Left cardiac atrium (tissue), 4 donors: ENCODE measurements at regions not wholly inside any gene's neighbourhood (a gene's known extent, or its start where the extent isn't known, plus 50 kb on each side); places are given as distances from the start of the nearest gene placed in this dataset.
A peak's percentile ranks its signal among the peaks of the same experiment; 100 is the strongest.
"Not testable (repeated sequence)": the region's sequence is repeated elsewhere in the genome, so short reads cannot be mapped to it uniquely, and the experiment has no call there.

Experiments used
- ATAC-seq, 2 donors: fragments of 200-7000 bp; cut with Tn5 transposase; one replicate each; pipeline ENCODE4 v1.9.1; 2020; ENCODE audit warnings: mild to moderate bottlenecking in 2 of 2, moderate library complexity in 2 of 2
- DNase-seq: peaks from one replicate; pipeline ENCODE4 v3.0.0-alpha.2; 2020
- intact Hi-C, 2 donors: fragments of 100-400 bp; cut with DNase I; formaldehyde crosslinking; loops; one replicate each; pipeline versions ENCODE4 v1.14.1 to v1.15.1; 2022 to 2023
- donor health status: DM: no; HTN: yes; CAD: no.
- donor health status: DM: no; HTN: yes; CAD: no; lungs with severe emphysema.
- donor health status: DM: yes; HTN: yes; CAD: no.
- donor health status: Dilated cardiomyopathy.

GRCh38 chr18:29726646-29727045, 1315.9 kb downstream of the DSC3 start:
- ATAC-seq (no peak), DNase-seq (no peak)
- intact Hi-C loops: no loop called here

DNA sequence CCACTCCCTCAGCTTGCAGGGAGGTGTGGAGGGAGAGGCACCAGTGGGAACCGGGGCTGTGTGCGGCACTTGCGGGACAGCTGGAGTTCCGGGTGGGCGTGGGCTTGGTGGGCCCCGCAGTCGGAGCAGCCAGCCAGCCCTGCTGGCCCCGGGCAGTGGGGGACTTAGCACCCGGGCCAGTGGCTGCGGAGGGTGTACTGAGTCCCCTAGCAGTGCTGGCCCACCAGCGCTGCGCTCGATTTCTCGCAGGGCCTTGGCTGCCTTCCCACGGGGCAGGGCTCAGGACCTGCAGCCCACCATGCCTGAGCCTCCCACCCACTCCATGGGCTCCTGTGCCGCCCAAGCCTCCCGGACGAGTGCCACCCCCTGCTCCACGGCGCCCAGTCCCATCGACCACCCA, 1319.1 kb downstream of the DSC3 start:
- ATAC-seq, DNase-seq, intact Hi-C loops: not testable (repeated sequence)

DNA sequence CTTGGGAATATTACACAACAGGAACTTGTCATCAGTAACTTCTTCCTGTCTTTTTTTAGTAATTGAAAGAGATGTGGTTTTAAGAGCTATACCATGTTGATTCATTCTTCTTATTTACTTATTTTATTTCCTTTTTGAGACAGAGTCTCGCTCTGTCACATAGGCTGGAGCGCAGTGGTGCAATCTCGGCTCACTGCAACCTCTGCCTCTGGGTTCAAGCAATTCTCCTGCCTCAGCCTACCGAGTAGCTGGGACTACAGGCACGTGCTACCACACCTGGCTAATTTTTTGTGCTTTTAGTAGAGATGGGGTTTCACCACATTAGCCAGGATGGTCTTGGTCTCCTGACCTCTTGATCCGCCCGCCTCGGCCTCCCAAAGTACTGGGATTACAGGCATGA, 1326.6 kb downstream of the DSC3 start:
- DNase-seq, ATAC-seq, intact Hi-C loops: not testable (repeated sequence)

- no peak for ATAC-seq
- no peak for DNase-seq
- intact Hi-C loops: no loop called here
Observed at GRCh38 chr18:29712785-29713184, 1329.8 kb downstream of the DSC3 start.

GRCh38 chr18:29711932-29712331, 1330.6 kb downstream of the DSC3 start:
- ATAC-seq: no peak
- no peak for DNase-seq
- intact Hi-C loops: no loop called here

DNA sequence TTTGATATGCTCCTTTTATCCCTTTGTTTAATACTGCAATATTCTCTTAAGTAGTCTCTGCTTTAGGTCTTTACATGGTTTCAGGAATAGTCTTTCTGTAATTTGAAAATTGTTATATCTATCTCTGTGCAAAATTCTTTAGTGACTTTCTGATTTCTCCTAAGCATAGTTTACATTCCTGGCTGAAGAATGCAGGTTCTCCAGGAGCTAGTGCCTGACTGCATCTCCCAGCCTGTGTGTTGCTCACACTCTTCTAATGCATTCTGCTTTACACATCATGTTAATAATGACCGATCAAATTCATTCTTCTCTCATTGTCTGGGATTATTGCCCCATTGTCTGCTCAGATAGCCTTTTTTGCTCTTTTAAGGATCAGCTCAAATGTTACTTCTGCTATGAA, 1349.2 kb downstream of the DSC3 start:
- ATAC-seq (no peak), DNase-seq (no peak)
- intact Hi-C loops: no loop called here

DNA sequence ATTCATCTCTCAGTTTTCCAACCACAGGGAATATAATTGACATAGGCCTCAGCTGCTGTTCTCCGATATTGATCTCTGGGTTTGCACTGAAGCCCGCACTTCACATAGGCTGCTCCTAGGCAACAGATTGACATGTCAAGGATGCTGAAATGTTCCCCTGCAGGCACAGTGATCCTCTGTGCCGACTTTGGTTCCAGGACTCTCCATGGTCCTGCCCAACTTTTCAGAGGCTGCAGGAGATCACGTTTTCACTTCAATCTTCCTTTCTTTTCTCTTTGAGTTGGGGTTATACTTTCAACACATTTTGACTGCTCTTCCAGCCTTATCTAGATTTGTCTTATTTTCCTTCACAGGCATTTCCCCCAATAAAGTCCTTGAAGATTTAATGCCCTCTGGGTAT, 1361.0 kb downstream of the DSC3 start:
- intact Hi-C loops: no loop called here
- no peak for DNase-seq
- no peak for ATAC-seq

DNA sequence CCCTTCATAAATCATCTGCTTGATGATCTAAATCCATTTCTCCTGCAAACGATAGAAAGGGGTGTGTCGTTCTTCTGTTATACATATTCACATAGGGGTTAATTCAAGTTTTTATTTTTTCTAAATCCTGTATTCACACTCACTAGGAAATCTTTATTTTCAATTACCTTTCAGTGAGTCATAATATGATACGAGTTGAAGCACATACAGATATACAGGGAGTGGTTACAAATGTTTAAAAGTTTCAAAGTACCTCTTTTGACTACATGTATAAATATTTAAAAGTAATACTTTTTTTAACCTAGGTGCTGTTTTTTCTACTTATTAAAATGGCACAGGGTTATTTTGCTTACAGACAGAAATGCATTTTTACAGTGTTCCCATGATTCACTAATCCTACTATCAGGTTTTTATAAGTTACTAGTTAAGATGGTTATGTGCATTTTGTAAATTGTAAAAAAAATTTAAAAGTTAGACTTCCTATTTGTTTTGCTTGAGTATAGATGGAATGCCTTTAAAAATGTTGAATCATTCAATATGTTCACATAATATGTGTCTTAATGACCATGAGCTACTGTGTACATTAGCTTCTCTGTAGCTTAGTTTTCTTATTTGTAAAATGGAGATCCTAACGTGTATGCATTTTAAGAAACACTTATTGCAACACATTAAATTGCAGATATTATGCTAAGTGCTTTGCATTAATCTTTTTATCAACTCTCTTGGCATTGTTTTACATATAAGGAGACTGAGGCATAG, 1378.1 kb downstream of the DSC3 start:
- intact Hi-C loops: no loop called here
- no peak for DNase-seq
- ATAC-seq: no peak

- no peak for ATAC-seq
- intact Hi-C loops: no loop called here
Observed at GRCh38 chr18:29661924-29662323, 1380.6 kb downstream of the DSC3 start.

DNA sequence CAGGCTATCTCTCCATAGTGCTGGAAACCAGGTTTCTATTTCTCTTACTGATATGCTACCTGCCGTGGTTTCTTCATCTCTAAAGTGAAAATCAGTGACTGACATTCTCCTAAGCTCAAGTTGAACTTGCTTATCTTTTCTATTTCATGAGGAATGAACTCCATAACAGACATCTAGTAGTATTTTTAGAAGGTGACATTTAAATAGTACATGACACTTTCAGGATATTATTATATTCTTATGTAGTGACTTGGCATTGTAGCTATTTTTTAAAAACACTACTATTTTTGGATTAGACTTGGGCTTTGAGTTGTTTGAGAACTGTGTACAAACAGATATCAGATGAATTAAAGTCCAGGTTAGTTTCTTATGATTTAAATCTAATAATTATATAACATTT, 1381.8 kb downstream of the DSC3 start:
- intact Hi-C loops: no loop called here
- peak; percentile 25 to 79 for ATAC-seq
- no peak for DNase-seq

More at GRCh38 chr18:29661924-29662323, 1380.6 kb downstream of the DSC3 start:
- no peak for DNase-seq

DNA sequence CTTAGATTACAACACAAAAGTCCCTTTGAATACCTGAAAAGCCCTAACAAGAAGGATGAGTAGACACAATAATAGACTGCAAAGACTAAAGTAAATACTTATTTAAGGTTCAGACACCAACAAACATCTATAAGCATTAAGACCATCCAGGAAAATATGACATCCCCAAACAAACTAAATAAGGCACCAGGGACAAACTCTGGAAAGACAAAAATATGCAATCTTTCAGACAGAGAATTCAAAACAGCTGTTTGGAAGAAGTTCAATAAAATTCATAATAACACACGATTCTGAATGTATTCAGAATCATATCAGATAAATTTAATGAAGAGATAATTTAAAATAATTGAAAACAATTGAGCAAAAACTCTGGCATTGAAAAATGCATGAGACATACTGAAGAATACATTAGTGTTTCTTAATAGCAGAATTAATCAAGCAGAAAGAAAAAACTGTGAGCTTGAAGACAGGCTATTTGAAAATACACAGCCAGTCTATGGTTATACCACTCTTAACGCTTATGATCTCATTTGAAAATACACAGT, 1388.8 kb downstream of the DSC3 start:
- ATAC-seq: no peak

DNA sequence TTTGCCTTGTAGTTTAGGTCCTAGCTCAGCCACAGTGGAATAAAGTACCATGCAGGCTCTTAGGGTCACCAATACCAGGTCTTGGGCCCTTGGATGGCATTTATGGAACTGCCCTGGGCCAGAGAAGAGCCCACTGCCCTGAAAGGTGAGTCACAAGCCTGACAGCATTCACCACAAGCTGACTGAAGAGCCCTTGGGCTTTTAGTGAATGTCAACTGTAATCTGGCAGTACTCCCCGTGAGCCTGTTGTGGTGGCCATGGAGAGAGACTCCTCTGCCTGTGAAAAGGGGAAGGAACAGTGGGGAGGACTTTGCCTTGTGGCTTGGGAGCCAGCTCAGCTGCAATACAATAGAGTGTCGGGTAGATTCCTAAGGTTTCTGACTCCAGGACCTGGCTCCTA, 1389.7 kb downstream of the DSC3 start:
- intact Hi-C loops: no loop called here
- DNase-seq: no peak
- ATAC-seq: peak in 1 of 2 donors; percentile 40

More for the DNA sequence above, 1388.8 kb downstream of the DSC3 start:
- intact Hi-C loops: no loop called here
- DNase-seq: no peak

GRCh38 chr18:29651122-29651680, 1391.3 kb downstream of the DSC3 start:
- intact Hi-C loops: no loop called here
- DNase-seq (no peak), ATAC-seq (no peak)

DNA sequence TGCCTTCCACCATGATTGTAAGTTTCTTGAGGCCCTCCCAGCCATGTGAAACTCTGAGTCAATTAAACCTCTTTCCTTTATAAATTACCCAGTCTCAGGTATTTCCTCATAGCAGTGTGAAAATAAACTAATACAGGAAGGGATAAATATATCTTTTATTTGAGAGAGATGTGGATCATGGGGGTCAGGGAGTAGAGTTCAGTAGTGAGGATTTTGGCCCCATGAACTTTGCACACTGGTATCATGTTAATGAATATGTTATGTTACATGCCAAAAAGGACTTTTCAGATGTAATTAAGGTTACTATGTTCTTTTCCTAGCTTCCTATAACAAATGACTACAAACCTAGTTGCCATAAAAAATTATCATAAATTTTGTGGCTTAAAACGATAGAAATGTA, 1393.7 kb downstream of the DSC3 start:
- no peak for DNase-seq
- ATAC-seq: no peak
- intact Hi-C loops: no loop called here

GRCh38 chr18:29647700-29648099, 1394.8 kb downstream of the DSC3 start:
- DNase-seq: no peak
- no peak for ATAC-seq
- intact Hi-C loops: no loop called here

DNA sequence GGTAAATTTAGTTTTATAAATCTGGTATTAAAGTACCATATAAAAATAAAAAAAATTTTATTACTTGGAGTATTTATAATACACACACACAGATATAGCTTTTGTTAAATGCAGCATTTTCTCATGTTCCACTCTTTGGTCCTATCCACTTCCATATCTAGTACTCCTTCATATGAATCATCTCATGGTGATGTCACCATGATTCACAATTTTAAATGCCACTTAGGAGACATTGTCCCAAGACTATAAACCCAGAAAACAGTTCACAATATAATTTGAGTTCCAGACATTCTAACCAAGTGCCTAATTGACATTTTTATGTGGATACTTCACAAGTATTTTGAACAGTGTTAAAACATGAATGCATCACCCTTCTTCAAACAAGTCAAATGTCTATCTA, 1398.3 kb downstream of the DSC3 start:
- no peak for DNase-seq
- intact Hi-C loops: no loop called here
- ATAC-seq: no peak

- no peak for DNase-seq
- intact Hi-C loops: no loop called here
- ATAC-seq: no peak
Observed at GRCh38 chr18:29629493-29630036, 1413.0 kb downstream of the DSC3 start.

GRCh38 chr18:29626094-29626493, 1416.4 kb downstream of the DSC3 start:
- intact Hi-C loops: no loop called here
- DNase-seq (no peak), ATAC-seq (no peak)

DNA sequence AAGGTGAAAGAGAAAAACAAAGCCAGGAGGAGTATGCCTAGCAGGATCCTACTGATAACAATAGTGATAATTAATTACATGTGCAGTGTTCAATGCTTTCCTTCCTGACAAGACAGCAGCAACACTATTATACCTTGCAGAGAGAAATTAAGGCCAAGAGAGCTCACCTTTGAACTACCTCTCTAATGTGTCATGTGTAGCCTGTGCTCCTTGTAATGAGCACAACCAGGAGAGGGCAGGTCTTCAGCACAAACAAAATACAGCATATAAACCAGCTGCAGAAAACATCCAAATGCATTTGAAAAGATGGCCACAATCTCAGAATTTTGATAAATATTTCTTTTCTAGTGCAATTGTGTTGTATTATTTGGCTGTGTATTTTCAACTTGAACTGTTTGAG, 1425.7 kb downstream of the DSC3 start:
- ATAC-seq (no peak), DNase-seq (no peak)
- intact Hi-C loops: no loop called here

DNA sequence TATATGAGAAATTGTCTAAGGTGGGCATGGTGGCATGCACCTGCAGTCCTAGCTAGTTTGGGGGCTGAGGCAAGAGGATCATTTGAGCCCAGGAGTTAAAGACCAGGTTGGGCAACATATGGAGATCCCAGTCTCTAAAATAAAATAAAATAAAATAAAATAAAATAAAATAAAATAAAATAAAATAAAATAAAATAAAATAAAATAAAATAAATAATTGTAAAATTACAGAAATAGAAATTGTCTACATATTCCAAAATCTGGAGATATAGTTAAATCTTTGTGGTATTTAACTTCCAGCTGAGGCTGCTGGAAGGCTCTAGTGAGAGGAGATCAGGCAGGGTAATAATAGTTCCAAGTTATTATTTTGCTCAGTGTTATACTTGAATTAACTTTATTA, 1432.1 kb upstream of the CDH2 start:
- DNase-seq (no peak), ATAC-seq (no peak)
- intact Hi-C loops: no loop called here

DNA sequence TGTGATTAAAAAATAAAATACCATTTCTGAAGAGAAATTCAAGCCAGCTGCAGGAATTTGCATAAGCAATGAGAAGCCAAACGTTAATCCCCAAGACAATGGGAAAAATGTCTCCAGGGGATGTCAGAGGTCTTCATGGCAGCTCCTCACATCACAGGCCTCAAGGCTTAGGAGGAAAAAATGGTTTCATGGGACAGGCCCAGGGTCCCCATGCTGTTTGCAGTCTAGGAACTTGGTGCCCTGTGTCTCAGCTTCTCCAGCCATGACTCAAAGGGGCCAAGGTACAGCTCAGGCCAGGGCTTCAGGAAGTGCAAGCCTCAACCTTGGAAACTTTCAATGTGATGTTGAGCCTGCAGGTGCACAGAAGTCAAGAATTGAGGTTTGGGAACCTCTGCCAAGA, 1428.4 kb upstream of the CDH2 start:
- intact Hi-C loops: no loop called here
- ATAC-seq (no peak), DNase-seq (no peak)
